ENCODE measurements at regions not wholly inside any gene's neighbourhood (a gene's known extent, or its start where the extent isn't known, plus 50 kb on each side); places are given as distances from the start of the nearest gene placed in this dataset.

DNA sequence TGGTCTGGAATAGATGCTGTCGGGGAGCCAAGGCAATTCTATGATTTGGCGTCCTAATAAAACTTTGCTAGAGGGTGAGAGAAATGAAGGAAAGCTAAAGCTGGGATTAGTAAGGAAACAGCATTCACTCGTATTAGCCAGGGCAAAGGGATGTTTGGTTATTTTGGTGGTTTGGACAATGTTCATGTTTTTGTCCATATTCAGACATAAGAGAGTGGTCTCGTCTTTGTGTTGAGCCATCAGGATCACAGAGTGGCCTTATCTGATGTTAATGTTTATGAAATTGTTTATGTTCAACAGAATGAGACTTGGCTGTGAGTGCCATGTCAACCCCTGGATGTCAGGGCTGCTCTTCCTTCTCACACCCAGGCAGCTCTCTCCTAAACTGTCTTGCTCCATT is 58.9 kb upstream of the EPC2 start:
- TF ChIP-seq, protein P1, sequence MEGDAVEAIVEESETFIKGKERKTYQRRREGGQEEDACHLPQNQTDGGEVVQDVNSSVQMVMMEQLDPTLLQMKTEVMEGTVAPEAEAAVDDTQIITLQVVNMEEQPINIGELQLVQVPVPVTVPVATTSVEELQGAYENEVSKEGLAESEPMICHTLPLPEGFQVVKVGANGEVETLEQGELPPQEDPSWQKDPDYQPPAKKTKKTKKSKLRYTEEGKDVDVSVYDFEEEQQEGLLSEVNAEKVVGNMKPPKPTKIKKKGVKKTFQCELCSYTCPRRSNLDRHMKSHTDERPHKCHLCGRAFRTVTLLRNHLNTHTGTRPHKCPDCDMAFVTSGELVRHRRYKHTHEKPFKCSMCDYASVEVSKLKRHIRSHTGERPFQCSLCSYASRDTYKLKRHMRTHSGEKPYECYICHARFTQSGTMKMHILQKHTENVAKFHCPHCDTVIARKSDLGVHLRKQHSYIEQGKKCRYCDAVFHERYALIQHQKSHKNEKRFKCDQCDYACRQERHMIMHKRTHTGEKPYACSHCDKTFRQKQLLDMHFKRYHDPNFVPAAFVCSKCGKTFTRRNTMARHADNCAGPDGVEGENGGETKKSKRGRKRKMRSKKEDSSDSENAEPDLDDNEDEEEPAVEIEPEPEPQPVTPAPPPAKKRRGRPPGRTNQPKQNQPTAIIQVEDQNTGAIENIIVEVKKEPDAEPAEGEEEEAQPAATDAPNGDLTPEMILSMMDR (IDR thresholded peaks at IDR 0.05) = no peak
- TF ChIP-seq TCF7L2 (IDR thresholded peaks at IDR 0.05; ENCODE audit: low read depth, low read length) = no peak

All from Panc1 (cell line).